HG03064 (cell line): ENCODE measurements at regions not wholly inside any gene's neighbourhood (a gene's known extent, or its start where the extent isn't known, plus 50 kb on each side); places are given as distances from the start of the nearest gene placed in this dataset.

Experiments used
- ATAC-seq: cut with Tn5 transposase; IDR thresholded peaks from one replicate; pipeline ENCODE4 v1.9.1; 2021; ENCODE audit warnings: low read depth; ENCODE audit not compliant: unreplicated experiment

DNA sequence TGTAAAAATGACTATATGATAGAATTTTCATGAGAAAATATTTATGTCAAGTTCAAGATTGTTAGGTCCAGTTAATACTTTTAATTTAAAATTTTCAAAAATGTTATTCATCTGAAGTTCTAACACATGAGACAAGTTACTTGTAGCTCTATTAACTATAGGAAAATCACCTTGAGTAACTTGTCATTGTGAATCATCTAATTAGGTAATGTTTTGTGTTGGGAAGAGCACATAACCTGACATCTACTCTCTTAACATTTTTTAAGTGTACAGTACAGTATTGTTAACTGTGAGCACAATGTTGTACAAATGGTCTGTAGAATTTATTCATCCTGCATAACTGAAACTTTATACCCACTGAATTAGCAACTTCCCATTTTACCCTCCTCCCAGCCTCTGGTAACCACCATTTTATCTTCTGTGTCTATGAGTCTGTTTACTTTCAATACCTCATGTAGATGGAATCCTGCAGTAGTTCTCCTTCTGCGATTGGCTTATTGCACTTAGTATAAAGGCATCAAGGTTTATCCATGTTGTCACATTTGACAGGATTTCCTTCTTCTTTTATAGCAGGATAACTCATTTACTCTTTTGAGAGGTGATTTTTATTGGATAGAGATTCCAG, 54.6 kb downstream of the ARL4A start:
- no peak for ATAC-seq

- no peak for ATAC-seq
Measured at GRCh38 chr7:12746211-12746610, 58.8 kb downstream of the ARL4A start.

DNA sequence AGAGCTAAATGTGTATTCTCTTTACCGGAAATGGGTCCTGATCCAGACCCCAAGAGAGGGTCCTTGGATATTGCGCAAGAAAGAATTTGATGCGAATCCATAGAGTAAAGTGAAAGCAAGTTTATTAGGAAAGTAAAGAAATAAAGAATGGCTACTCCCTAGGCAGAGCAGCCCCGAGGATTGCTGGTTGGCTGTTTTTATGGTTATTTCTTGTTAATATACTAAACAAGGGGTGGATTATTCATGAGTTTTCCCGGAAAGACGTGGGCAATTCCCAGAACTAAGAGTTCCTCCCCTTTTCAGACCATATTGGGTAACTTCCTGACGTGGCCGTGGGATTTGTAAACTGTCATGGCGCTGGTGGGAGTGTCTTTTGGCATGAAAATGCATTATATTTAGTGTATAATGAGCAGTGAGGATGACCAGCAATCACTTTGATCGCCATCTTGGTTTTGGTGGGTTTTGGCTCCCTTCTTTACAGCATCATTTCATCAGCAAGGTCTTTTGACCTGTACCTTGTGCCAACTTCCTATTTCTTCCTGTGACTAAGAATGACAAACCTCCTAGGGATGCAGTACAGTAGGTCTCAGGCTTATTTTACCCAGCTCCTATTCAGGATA, 60.4 kb downstream of the ARL4A start:
- no peak for ATAC-seq

GRCh38 chr7:12749069-12749468, 61.6 kb downstream of the ARL4A start:
- ATAC-seq: no peak

DNA sequence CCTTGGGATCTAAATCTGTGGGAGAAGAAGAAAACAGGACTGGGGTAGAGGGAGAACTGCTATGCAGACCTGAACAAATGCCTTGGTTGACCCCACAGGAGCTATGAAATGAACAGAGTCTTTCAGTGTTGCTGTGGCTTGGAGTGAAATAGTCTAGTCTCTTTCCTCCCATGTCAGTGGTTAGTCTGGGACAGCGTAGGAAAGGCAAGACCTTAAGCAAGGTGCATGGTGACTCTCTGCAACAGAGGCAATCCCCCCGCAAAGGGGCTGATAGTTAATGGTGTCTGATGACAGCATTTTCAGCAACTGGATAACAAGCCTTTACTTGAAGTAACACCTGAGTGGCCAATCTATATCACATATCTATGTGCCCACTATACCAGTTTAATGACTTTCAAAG, 62.3 kb downstream of the ARL4A start:
- no peak for ATAC-seq

DNA sequence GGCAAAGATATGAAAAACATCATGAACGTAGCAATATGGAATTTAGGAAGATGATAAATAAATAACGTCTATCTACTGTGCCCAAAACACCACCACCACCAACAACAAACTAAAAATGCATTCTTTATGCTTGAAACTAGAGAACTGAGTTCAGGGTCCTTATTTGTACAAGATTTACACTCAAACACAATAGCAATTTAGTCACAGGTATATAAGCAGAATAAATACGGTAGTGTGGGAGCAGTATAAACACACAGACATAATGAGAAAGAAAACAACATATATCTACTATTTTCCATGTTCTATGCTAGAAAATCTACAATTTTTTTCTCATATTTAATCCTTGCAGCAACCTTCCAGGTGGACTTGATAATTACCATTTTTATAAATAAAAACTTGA, 64.3 kb downstream of the ARL4A start:
- no peak for ATAC-seq

- ATAC-seq: no peak
Measured at GRCh38 chr7:12754179-12754578, 66.7 kb downstream of the ARL4A start.

DNA sequence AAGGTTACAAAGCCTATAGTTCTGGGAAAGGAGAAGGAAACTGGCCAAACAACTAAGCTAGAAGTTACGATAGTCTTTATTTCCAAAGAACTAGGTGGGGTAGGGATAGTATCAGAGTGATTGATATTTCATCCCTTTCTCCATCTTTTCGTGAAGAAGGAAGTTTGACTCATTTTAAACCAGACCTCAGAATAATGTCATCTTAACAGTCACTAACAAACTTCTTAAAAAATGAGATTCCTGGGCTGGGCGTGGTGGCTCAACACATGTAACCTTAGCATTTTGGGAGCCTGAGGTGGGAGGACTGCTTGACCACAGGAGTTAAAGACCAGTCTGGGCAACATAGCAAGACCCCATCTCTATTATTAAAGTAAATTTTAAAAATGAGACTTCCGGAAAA, 69.4 kb downstream of the ARL4A start:
- ATAC-seq: no peak

DNA sequence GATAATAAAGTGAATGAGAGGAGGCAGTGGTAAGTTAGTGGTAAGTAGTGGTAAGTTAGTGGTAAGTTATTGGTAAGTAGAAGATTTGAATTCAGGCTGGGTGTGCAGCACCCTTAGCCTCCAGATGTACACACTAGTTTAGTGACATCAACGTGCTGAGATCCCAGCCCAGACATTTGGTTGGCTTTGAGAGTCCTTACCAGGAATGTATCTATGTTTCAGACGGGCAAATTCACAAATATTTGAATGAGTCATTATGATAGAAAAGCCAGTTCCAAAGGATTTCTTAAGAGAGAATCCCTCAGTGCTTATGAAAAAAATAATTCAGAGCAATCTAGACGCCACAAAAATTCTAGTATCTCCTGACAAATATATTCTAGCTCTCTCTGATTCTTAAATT, 70.0 kb downstream of the ARL4A start:
- no peak for ATAC-seq

DNA sequence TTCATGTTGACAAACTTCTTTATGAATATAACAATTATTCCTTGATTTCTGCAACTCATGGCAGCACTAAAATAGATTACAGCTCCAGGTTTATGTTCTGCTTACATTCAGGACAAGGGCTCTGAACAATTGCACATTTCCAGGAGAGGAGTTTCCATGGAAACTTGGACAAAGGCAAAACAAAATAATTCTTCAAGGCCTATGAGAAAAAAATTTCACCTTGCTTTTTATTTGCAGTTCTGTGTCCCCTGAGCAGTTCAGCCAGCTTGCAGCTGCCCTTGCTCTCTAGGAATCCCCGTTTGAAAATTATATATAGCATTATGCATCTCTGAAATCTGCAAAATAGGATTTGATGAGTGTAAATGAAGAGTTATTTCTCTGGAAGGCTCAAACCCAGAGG, 71.7 kb downstream of the ARL4A start:
- no peak for ATAC-seq

DNA sequence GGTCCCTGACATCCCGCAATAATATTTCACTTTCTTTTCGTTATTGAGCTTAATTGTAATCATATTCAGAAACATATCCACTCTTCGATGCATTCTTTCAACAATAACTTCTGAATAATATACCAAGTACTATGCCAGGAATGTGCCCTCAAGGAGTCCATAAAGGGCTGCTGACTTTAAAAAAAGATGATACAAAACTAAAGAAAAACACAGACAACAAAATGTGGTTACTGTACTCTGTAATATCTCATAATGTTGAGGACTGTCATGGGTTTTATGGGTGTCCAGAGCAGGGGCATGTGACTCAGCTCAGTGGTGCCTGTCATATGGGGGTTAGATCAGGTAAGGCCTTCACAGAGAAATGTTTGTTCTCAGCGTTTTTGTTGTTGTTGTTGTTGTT, 73.7 kb downstream of the ARL4A start:
- no peak for ATAC-seq

GRCh38 chr7:12761691-12762090, 74.3 kb downstream of the ARL4A start:
- ATAC-seq: no peak

DNA sequence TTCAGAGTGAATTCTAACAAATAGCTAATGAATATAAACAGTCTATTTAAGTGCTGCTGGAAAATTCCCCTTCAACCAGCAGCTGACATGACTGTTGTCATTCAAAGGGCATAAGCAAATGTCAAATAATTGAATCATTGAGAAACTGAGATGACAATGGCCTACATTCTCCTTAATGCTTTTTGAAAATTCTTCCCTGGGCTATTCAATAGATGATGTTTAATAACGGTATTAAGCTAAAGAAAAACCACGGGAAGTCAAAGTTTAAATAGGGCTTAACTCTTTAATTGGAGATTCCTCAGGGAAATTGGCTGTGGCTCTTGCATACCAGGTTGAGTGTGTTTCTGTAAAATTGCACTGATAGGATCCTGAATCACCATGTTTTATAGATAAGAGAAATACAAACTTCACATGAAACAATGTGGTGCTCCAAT, 77.0 kb downstream of the ARL4A start:
- ATAC-seq: no peak

DNA sequence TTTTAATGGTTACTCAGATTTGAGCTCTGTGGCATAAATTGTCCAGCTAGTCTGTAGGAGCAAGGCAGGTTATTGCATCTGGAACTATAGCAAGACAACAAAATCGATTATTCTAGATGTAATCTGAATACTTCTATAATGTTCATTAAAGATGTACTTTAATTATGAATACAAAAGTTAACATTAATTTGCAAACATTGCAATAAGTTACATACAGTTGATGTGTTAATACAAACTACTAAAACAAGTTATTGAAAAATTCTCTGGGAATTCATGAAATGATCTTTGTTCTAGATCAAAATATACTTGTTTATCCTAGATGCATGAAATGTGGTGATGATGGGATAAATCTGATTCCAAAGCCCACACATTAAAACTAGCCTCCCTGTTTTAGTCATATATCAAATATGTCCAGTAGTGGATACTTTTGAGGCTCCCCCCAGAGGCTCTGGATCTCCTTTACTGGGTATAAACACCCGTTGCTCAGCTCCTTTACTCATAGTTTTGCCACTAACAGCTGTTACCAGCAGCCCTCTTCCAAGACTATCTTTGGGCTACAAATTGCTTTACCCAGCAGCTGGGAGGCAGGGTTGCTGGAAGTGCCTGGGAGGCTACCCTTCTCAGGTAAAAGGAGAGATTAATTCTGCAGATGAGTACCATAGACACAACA, 78.1 kb downstream of the ARL4A start:
- no peak for ATAC-seq

- no peak for ATAC-seq
Measured at GRCh38 chr7:12766416-12766815, 79.0 kb downstream of the ARL4A start.

DNA sequence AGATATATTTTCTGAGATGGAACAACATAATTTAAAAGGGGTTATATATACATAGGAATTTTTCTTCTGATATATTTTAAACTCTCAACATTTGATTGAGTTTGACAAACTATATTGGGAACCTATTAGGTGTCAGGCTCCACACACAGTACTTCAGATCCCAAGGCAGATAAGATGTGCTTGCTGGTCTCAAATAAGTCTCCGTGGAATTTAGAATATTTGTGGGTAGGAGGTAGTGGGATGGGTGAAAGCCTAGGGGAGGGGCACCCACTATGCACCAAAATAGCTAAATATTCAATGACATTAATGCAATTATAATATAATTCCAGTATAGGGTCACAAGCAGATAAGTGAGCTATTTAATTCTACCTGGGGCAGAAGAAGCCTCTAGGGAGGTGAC, 81.5 kb downstream of the ARL4A start:
- ATAC-seq: no peak

GRCh38 chr7:12769444-12769843, 82.0 kb downstream of the ARL4A start:
- ATAC-seq: no peak

GRCh38 chr7:12770227-12770975, 83.0 kb downstream of the ARL4A start:
- ATAC-seq: no peak

DNA sequence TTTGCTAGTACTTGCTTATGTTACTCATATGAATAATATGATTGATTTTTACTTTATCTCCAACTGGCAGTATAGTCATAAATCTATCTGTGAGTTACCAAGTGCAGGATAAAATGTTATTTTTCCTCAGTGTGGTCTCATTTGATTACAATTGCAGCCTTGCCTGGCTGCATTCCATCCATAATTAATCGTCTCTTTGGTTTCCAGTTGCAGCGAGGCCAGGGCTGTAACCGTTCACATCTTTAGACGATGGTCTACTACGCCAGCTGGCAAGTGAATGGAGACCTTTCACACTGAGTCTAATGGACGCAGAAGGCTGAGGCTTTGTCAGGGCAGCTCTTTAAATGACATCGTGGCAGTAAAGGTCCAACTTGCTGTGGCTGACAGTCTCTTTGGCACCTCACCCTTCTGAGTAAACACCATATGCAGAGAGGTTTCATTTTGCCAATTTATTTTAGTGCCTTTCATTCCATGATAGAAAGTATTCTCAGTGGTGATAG, 84.0 kb downstream of the ARL4A start:
- ATAC-seq: no peak

- no peak for ATAC-seq
Measured at GRCh38 chr7:12772768-12773167, 85.3 kb downstream of the ARL4A start.

DNA sequence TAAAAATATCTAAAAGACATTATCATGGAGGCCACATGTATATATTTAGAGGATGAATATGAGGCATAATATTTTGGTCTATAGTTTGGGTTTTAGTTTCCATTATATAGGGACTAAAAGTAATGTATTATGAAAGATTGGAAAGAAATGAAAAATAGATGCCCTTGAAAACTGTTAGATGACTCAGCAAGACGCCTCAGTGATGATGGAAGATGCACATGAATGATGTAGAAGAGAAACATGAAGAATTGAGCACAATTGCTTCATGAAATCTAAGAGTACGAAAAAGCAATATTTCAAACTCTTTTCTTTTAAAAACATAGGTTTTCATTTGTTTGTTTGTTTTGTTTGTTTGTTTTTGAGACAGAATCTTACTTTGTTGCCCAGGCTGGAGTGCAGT, 89.8 kb downstream of the ARL4A start:
- ATAC-seq: no peak
